ENCODE measurements at regions not wholly inside any gene's neighbourhood (a gene's known extent, or its start where the extent isn't known, plus 50 kb on each side); places are given as distances from the start of the nearest gene placed in this dataset.
"Not testable (repeated sequence)": the region's sequence is repeated elsewhere in the genome, so short reads cannot be mapped to it uniquely, and the experiment has no call there.

DNA sequence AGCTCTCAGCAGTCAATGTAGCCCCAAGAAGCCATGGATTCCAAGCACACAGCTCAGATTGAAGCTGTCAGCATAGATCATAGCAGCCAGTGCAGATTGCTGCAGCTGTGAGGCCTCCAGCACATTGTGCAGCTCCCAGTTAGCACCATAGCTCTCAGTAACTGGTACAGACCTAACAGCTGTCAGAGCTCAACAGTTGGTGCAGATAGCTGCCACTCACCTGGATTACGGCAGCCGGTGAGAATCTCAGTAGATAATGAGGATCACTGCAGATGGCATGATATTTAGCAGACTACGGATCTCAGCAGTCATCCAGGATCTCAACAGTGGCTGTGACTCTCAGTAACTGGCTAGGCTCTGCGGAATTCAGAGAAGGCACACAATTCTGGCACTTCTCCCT lies 500.4 kb downstream of the TUSC1 start:
- H3K4me1 ChIP-seq (ENCODE audit: control insufficient read depth in 1 of 2, low read depth in 2 of 2): no peaks in the 10 kb centered on the region
- H3K9me3 ChIP-seq: peaks cover 13% of the 10 kb centered on the region
- no peak for ATAC-seq (ENCODE audit: insufficient number of reproducible peaks, low FRiP score, low read depth)
- H3K36me3 ChIP-seq: no peaks in the 10 kb centered on the region
- no peak overlapping the region for H3K4me3 ChIP-seq
- no peak overlapping the region for H3K27ac ChIP-seq
- no peak for DNase-seq (ENCODE audit: low spot score)
- H3K27me3 ChIP-seq (replicated peaks; ENCODE audit: insufficient read depth): no peaks in the 10 kb centered on the region
- TF ChIP-seq, protein P1, sequence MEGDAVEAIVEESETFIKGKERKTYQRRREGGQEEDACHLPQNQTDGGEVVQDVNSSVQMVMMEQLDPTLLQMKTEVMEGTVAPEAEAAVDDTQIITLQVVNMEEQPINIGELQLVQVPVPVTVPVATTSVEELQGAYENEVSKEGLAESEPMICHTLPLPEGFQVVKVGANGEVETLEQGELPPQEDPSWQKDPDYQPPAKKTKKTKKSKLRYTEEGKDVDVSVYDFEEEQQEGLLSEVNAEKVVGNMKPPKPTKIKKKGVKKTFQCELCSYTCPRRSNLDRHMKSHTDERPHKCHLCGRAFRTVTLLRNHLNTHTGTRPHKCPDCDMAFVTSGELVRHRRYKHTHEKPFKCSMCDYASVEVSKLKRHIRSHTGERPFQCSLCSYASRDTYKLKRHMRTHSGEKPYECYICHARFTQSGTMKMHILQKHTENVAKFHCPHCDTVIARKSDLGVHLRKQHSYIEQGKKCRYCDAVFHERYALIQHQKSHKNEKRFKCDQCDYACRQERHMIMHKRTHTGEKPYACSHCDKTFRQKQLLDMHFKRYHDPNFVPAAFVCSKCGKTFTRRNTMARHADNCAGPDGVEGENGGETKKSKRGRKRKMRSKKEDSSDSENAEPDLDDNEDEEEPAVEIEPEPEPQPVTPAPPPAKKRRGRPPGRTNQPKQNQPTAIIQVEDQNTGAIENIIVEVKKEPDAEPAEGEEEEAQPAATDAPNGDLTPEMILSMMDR (IDR thresholded peaks at IDR 0.05): no peak

DNA sequence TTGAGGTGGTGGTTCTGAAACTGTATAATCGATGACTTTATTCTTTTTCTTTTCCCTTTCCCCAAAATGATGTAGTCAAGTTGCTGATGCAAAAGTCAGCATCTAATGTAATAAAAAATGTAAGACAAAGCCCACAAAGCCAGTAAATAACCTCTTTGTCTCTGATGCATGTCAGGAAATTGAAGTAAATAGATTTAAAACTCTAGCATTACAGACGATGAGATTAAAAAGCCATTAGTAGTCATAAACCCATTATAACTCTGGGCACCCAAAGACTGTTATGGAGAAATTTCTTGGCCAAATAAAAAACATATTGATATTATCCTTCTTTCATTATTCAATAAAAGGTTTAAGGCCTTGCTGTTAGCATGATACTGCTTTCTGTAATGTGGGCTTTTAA lies 548.7 kb downstream of the TUSC1 start:
- no peak for ATAC-seq (ENCODE audit: insufficient number of reproducible peaks, low FRiP score, low read depth)
- no peak overlapping the region for H3K4me3 ChIP-seq
- no peak for DNase-seq (ENCODE audit: low spot score)
- no peaks in the 10 kb centered on the region for H3K27me3 ChIP-seq (replicated peaks; ENCODE audit: insufficient read depth)
- no peak overlapping the region for H3K27ac ChIP-seq
- no peaks in the 10 kb centered on the region for H3K9me3 ChIP-seq
- H3K36me3 ChIP-seq: no peaks in the 10 kb centered on the region
- H3K4me1 ChIP-seq (ENCODE audit: control insufficient read depth in 1 of 2, low read depth in 2 of 2): no peaks in the 10 kb centered on the region
- TF ChIP-seq, protein P1 (IDR thresholded peaks at IDR 0.05): no peak

DNA sequence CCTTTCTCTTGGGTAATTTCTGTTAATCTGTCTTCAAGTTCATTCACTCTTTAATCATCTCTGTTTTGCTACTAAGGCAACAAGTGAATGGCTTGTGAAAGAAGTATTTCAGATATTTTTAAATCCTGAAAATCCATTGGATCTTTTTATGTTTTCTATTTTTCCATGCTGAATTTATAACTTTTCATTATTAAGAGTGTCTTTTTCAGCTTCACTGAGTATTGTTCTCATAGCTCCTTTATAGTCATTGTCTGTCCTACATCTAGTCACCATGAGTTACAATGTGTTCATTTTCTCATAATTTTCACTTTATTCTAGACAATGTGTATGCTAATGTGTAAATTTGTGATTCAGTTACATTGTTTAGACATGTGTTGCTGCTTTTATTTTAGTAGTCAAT lies 556.4 kb downstream of the TUSC1 start:
- no peak for DNase-seq (ENCODE audit: low spot score)
- Histone ChIP-seq H3K4me1 (ENCODE audit: control insufficient read depth in 1 of 2, low read depth in 2 of 2) (no peaks in the 10 kb centered on the region), H3K27me3 (replicated peaks; ENCODE audit: insufficient read depth) (no peaks in the 10 kb centered on the region), H3K27ac (no peak overlapping the region), H3K9me3 (no peaks in the 10 kb centered on the region), H3K36me3 (no peaks in the 10 kb centered on the region), H3K4me3 (no peak overlapping the region)
- ATAC-seq (ENCODE audit: insufficient number of reproducible peaks, low FRiP score, low read depth): no peak
- TF ChIP-seq, protein P1 (IDR thresholded peaks at IDR 0.05): no peak

DNA sequence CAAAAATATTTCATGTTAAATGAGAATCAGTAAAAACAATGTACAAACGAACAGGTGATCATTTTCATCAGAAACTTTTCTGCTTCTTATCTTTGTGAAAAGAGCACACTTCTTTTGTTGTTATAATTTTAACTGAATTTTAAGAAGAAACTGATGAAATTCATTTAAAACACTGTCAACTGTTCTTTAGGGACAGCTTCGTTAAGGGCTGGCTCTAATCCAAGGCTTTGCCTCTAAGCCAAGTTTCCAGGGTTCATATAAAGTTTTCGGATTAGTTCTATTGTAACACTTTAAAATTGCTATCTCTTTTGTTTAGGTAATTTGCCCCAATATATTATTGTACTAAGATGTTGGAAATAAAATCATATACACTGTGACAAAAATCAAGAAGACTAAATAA lies 559.2 kb downstream of the TUSC1 start:
- H3K27ac ChIP-seq: no peak overlapping the region
- TF ChIP-seq, protein P1 (IDR thresholded peaks at IDR 0.05): no peak
- no peaks in the 10 kb centered on the region for H3K4me1 ChIP-seq (ENCODE audit: control insufficient read depth in 1 of 2, low read depth in 2 of 2)
- no peak for DNase-seq (ENCODE audit: low spot score)
- H3K27me3 ChIP-seq (replicated peaks; ENCODE audit: insufficient read depth): no peaks in the 10 kb centered on the region
- H3K9me3 ChIP-seq: no peaks in the 10 kb centered on the region
- no peak for ATAC-seq (ENCODE audit: insufficient number of reproducible peaks, low FRiP score, low read depth)
- H3K36me3 ChIP-seq: no peaks in the 10 kb centered on the region
- H3K4me3 ChIP-seq: no peak overlapping the region

DNA sequence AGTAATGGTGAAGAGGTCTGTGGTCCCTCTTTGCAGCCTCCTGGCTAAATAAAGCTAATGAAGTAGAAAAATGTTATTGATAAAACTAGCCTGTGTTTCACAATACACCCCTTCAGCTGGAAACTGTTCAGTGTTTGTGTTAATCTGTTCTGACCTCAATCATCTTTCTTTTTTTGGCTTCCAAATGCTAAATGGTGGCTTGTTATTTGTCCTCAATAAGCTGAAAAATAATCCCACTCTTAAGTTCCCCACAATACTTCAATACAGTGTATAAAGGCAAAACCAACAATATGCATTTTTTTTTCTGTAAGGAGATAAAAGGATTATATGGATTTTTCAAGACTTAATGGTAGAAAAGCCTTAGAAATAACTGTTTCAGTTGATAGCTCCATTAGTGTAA lies 560.5 kb downstream of the TUSC1 start:
- H3K27ac ChIP-seq: no peak overlapping the region
- no peak for DNase-seq (ENCODE audit: low spot score)
- no peaks in the 10 kb centered on the region for H3K27me3 ChIP-seq (replicated peaks; ENCODE audit: insufficient read depth)
- no peaks in the 10 kb centered on the region for H3K36me3 ChIP-seq
- TF ChIP-seq, protein P1 (IDR thresholded peaks at IDR 0.05): no peak
- no peak for ATAC-seq (ENCODE audit: insufficient number of reproducible peaks, low FRiP score, low read depth)
- H3K4me3 ChIP-seq: no peak overlapping the region
- no peaks in the 10 kb centered on the region for H3K9me3 ChIP-seq
- no peaks in the 10 kb centered on the region for H3K4me1 ChIP-seq (ENCODE audit: control insufficient read depth in 1 of 2, low read depth in 2 of 2)

DNA sequence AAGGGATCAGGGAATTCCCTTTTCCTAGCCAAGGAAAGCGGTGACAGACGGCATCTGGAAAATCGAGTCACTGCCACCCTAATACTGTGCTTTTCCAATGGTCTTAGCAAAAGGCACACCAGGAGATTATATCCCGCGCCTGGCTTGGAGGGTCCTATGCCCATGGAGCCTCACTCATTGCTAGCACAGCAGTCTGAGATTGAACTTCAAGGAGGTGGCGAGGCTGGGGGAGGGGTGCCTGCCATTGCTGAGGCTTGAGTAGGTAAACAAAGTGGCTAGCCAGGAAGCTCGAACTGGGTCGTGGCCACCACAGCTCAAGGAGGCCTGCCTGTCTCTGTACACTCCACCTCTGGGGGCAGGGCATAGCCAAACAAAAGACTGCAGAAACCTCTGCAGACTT lies 556.5 kb upstream of the IZUMO3 start:
- H3K4me3 ChIP-seq; H3K27ac ChIP-seq; H3K36me3 ChIP-seq; DNase-seq (ENCODE audit: low spot score); H3K4me1 ChIP-seq (ENCODE audit: control insufficient read depth in 1 of 2, low read depth in 2 of 2); ATAC-seq (ENCODE audit: insufficient number of reproducible peaks, low FRiP score, low read depth); H3K27me3 ChIP-seq (replicated peaks; ENCODE audit: insufficient read depth); H3K9me3 ChIP-seq: not testable (repeated sequence)

Measured in thoracic aorta (tissue), 2 donors.